ENCODE measurements at regions not wholly inside any gene's neighbourhood (a gene's known extent, or its start where the extent isn't known, plus 50 kb on each side); places are given as distances from the start of the nearest gene placed in this dataset.

DNA sequence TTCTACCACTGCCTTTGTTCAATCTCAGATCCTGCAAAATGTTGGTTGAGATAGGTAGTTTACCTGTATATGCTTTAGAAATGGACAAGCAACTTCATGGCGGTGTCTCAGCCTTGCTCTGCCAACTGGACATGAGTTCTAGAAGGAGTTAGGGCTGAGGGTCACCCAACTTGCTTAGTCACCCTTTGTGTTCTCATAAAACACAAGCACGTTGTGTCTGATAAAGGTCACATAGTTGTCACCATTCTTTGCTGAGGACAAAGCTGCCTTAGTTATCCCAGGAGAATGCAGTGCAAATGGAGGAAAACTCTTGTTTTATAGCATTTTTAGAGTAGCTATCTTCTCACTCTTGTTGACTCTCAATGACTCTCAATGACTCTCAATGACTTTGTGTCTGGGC lies 218.4 kb upstream of the TMTC4 start:
- RAD21 ChIA-PET (ENCODE audit: low non-redundant PET in 1 of 2, low total read pairs in 2 of 2, uncharacterized antibody in 2 of 2, unreplicated experiment in 2 of 2): no interaction called here
- no peak for TF ChIP-seq POLR2A (IDR thresholded peaks at IDR 0.05; ENCODE audit: borderline replicate concordance, extremely low read depth, insufficient read depth, insufficient read length)
- TF ChIP-seq EZH2phosphoT487 (IDR thresholded peaks at IDR 0.05; ENCODE audit: borderline replicate concordance): no peak
- no peak for TF ChIP-seq JUND (IDR thresholded peaks at IDR 0.05)
- TF ChIP-seq CBX3 (IDR thresholded peaks at IDR 0.05; ENCODE audit: low read depth): no peak
- TF ChIP-seq, protein P1, sequence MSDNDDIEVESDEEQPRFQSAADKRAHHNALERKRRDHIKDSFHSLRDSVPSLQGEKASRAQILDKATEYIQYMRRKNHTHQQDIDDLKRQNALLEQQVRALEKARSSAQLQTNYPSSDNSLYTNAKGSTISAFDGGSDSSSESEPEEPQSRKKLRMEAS (IDR thresholded peaks at IDR 0.05): no peak
- TF ChIP-seq EZH2 (IDR thresholded peaks at IDR 0.05): no peak
- no peak for TF ChIP-seq YY1 (IDR thresholded peaks at IDR 0.05; ENCODE audit: extremely low read depth, insufficient replicate concordance, low read depth, low read length)
- TF ChIP-seq, protein P2, sequence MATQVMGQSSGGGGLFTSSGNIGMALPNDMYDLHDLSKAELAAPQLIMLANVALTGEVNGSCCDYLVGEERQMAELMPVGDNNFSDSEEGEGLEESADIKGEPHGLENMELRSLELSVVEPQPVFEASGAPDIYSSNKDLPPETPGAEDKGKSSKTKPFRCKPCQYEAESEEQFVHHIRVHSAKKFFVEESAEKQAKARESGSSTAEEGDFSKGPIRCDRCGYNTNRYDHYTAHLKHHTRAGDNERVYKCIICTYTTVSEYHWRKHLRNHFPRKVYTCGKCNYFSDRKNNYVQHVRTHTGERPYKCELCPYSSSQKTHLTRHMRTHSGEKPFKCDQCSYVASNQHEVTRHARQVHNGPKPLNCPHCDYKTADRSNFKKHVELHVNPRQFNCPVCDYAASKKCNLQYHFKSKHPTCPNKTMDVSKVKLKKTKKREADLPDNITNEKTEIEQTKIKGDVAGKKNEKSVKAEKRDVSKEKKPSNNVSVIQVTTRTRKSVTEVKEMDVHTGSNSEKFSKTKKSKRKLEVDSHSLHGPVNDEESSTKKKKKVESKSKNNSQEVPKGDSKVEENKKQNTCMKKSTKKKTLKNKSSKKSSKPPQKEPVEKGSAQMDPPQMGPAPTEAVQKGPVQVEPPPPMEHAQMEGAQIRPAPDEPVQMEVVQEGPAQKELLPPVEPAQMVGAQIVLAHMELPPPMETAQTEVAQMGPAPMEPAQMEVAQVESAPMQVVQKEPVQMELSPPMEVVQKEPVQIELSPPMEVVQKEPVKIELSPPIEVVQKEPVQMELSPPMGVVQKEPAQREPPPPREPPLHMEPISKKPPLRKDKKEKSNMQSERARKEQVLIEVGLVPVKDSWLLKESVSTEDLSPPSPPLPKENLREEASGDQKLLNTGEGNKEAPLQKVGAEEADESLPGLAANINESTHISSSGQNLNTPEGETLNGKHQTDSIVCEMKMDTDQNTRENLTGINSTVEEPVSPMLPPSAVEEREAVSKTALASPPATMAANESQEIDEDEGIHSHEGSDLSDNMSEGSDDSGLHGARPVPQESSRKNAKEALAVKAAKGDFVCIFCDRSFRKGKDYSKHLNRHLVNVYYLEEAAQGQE (IDR thresholded peaks at IDR 0.05; ENCODE audit: low read depth): no peak
- no peaks in the 10 kb centered on the region for H3K36me3 ChIP-seq (ENCODE audit: control insufficient read depth in 1 of 2, insufficient read depth in 2 of 2, low read length in 2 of 2)
- H3K27me3 ChIP-seq (ENCODE audit: insufficient read depth, low read length): 0 out of 2 replicates have a peak, but pooled peaks cover 4% of the 10 kb centered on the region
- no TSS peak for BruUV-seq (replicated peaks)
- no peak overlapping the region for H3K9ac ChIP-seq (ENCODE audit: low read length)
- H3K4me2 ChIP-seq (ENCODE audit: low read length): no peak overlapping the region
- H2AFZ ChIP-seq (ENCODE audit: low read depth, low read length, poor library complexity, severe bottlenecking): no peak overlapping the region
- DNase-seq (ENCODE audit: low read depth, low spot score) (no peak), ATAC-seq (no peak)
- intact Hi-C loops (cut with micrococcal nuclease): no loop called here
- CTCF ChIA-PET: no interaction called here
- no peaks in the 10 kb centered on the region for H3K9me3 ChIP-seq (ENCODE audit: control insufficient read depth in 1 of 2, insufficient read depth in 1 of 2, low read depth in 1 of 2, low read length in 2 of 2)
- no peaks in the 10 kb centered on the region for H3K9me2 ChIP-seq (ENCODE audit: insufficient read depth)
- POLR2A ChIA-PET: no interaction called here
- no peak overlapping the region for H3K4me3 ChIP-seq (replicated peaks in 1 of 2; ENCODE audit: low read depth in 1 of 2, low read length in 2 of 2)
- no peak overlapping the region for H3K27ac ChIP-seq (ENCODE audit: low read depth, low read length)
- H3K79me2 ChIP-seq (ENCODE audit: insufficient read depth, low read length): no peaks in the 10 kb centered on the region
- H3K4me1 ChIP-seq (ENCODE audit: control insufficient read depth in 1 of 2, insufficient read depth in 2 of 2, low read length in 2 of 2): no peaks in the 10 kb centered on the region
- no peaks in the 10 kb centered on the region for H4K20me1 ChIP-seq (ENCODE audit: insufficient read depth)

Measured in HCT116 (cell line).